KMS-11 (cell line): ENCODE measurements at regions not wholly inside any gene's neighbourhood (a gene's known extent, or its start where the extent isn't known, plus 50 kb on each side); places are given as distances from the start of the nearest gene placed in this dataset.

Source experiments
- H2AFZ ChIP-seq: fragments of 200-600 bp; sonication (generic); 2 replicates; pipeline ENCODE4 v1.6.1; 2016; ENCODE audit warnings: antibody characterized with exemption, mixed run types, low read depth
- H3K27ac ChIP-seq: fragments of 200-600 bp; sonication (generic); 2 replicates; pipeline ENCODE4 v1.6.1; 2016; ENCODE audit warnings: mild to moderate bottlenecking, mixed run types
- H3K27me3 ChIP-seq: fragments of 200-600 bp; sonication (generic); 2 replicates; pipeline ENCODE4 v1.6.1; 2017; ENCODE audit warnings: mild to moderate bottlenecking, low read depth, mixed run types, moderate library complexity; ENCODE audit not compliant: insufficient read depth
- H3K36me3 ChIP-seq: fragments of 200-600 bp; sonication (generic); 2 replicates; pipeline ENCODE4 v1.6.1; 2017; ENCODE audit warnings: mild to moderate bottlenecking, mixed run types; ENCODE audit not compliant: insufficient read depth
- H3K4me1 ChIP-seq: fragments of 200-600 bp; sonication (generic); 2 replicates; pipeline ENCODE4 v1.6.1; 2016; ENCODE audit warnings: mild to moderate bottlenecking, low read depth, mixed run types; ENCODE audit not compliant: poor library complexity, severe bottlenecking
- H3K4me2 ChIP-seq: fragments of 200-600 bp; sonication (generic); 2 replicates; pipeline ENCODE4 v1.7.0; 2016; ENCODE audit warnings: mild to moderate bottlenecking, mixed run types
- H3K4me3 ChIP-seq: fragments of 200-600 bp; sonication (generic); IDR thresholded peaks from 2 replicates; pipeline ENCODE4 v1.6.1; 2017; ENCODE audit warnings: low read depth, low read length, mixed read lengths; ENCODE audit not compliant: insufficient read depth
- H3K79me2 ChIP-seq: fragments of 200-600 bp; sonication (generic); 2 replicates; pipeline ENCODE4 v1.6.1; 2016; ENCODE audit warnings: low read depth, mixed run types; ENCODE audit not compliant: insufficient read depth
- H3K9ac ChIP-seq: fragments of 200-600 bp; sonication (generic); 2 replicates; pipeline ENCODE4 v1.6.1; 2016; ENCODE audit warnings: mild to moderate bottlenecking, mixed run types
- H4K20me1 ChIP-seq: fragments of 200-600 bp; sonication (generic); 2 replicates; pipeline ENCODE4 v1.6.1; 2016; ENCODE audit warnings: mild to moderate bottlenecking, mixed run types; ENCODE audit not compliant: insufficient read depth
- TF ChIP-seq, protein P1 (sequence below): fragments of 200-600 bp; sonication (generic); conservative IDR thresholded peaks from 2 replicates; pipeline ENCODE4 v1.6.1; 2017; ENCODE audit warnings: low read depth, mild to moderate bottlenecking, antibody characterized with exemption, low read length, moderate library complexity, mixed read lengths

DNA sequence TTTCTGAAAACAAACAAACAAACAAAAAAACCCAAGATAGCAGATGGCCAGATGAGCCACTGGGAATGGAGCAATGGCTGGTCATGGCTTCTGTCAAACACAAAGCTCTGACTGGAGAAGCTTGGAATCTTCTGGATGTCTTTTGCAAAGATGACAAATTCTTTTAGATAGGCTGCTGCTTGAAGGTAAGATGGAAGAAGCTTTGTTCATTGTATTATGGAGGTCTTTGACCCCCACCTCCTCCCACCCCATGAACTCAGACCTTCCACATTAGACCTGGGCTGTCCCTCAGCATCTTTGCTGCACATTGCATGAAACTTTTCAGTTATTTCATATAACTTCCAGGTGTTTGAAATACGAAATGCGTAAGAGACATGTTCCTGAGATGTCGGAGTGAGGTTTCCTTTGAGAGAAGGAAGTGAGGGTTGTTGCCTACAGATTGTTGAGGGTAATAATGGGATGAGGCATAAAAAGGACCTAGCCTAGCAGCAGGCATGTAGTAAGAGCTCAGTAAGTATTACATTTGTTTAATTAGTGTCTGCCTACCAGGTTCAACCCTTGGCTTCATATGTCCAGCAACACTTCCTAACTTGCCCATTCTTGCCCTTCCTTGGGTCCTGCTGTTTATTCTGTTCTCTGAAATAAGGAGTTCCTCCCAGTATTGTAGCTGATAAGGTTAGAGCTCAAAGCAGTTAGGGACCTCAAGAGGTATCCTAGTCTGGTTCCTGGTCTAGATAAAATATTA lies 51.4 kb upstream of the IER3 start:
- H3K9ac ChIP-seq = no peak overlapping the region
- no peaks in the 10 kb centered on the region for H3K27me3 ChIP-seq
- H3K4me3 ChIP-seq = no peak overlapping the region
- TF ChIP-seq, protein P1, sequence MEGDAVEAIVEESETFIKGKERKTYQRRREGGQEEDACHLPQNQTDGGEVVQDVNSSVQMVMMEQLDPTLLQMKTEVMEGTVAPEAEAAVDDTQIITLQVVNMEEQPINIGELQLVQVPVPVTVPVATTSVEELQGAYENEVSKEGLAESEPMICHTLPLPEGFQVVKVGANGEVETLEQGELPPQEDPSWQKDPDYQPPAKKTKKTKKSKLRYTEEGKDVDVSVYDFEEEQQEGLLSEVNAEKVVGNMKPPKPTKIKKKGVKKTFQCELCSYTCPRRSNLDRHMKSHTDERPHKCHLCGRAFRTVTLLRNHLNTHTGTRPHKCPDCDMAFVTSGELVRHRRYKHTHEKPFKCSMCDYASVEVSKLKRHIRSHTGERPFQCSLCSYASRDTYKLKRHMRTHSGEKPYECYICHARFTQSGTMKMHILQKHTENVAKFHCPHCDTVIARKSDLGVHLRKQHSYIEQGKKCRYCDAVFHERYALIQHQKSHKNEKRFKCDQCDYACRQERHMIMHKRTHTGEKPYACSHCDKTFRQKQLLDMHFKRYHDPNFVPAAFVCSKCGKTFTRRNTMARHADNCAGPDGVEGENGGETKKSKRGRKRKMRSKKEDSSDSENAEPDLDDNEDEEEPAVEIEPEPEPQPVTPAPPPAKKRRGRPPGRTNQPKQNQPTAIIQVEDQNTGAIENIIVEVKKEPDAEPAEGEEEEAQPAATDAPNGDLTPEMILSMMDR = no peak
- no peaks in the 10 kb centered on the region for H3K79me2 ChIP-seq
- no peak overlapping the region for H2AFZ ChIP-seq
- H3K4me1 ChIP-seq = no peaks in the 10 kb centered on the region
- no peak overlapping the region for H3K4me2 ChIP-seq
- H3K27ac ChIP-seq = no peak overlapping the region
- H4K20me1 ChIP-seq = no peaks in the 10 kb centered on the region
- H3K36me3 ChIP-seq = no peaks in the 10 kb centered on the region
